HPDE6-E6E7 (cell line): ENCODE measurements at regions not wholly inside any gene's neighbourhood (a gene's known extent, or its start where the extent isn't known, plus 50 kb on each side); places are given as distances from the start of the nearest gene placed in this dataset.

Experiments used
- DNase-seq: peaks from one replicate; pipeline ENCODE4 v3.0.0; 2011; ENCODE audit warnings: missing footprints; ENCODE audit errors: extremely low spot score

DNA sequence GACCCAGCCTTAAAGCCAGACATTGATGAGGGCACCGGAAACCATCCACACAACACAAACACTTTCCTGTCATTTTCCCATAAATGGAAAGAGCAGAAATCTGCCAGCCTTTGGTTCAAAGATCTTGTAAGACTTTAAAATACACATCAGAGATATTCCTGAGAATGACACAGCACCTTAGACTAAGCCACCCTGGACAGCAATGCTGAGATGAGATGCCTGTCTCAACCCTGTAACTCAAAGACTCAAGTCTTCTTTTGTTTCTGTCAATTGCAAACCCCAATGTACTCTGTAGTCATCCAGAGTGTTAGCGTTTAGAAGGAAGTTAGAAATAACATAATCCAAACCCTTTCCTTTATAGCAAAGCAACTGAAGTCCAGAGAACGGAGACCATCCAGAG is 119.2 kb downstream of the CCNA1 start:
- DNase-seq, result no peak

DNA sequence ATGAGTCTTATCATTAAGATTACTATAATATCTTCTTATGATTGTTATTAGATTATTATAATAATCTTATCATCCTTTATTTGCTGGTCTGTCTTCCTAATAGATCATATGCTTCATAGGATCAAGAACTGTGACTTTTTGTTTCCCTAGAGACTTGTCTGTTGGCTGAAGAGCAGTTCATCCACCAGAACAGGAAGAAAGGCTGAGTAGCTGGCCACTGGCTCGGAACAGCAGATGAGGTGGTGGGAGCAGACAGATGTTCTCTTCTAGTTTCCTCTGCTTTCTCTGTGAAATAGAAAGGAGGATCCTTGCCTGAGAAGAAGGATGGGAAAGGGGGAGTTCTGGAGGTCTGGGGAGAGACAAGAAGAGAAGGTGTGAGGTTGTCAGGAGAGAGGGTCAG is 120.0 kb downstream of the CCNA1 start:
- no peak for DNase-seq

DNA sequence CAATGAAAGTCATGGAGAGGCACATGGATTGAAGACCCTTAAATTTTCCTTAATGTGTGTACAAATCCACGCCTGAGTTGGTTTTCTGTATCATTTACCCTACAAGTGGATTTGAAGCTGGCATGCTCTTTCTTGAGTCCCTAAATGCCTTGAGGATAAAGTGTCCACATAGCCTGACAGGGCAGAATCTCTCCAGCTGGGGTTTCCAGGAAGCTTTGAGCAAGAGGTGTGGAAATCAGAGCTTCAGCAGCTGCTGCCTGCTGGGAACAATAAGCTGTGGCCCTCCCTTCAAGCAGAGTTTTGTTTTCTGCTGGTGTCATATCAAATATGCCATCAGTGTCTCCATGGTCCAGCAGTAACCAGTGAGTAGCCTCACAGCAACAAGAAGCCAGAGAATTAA is 120.3 kb upstream of the SERTM1 start:
- DNase-seq, result no peak

DNA sequence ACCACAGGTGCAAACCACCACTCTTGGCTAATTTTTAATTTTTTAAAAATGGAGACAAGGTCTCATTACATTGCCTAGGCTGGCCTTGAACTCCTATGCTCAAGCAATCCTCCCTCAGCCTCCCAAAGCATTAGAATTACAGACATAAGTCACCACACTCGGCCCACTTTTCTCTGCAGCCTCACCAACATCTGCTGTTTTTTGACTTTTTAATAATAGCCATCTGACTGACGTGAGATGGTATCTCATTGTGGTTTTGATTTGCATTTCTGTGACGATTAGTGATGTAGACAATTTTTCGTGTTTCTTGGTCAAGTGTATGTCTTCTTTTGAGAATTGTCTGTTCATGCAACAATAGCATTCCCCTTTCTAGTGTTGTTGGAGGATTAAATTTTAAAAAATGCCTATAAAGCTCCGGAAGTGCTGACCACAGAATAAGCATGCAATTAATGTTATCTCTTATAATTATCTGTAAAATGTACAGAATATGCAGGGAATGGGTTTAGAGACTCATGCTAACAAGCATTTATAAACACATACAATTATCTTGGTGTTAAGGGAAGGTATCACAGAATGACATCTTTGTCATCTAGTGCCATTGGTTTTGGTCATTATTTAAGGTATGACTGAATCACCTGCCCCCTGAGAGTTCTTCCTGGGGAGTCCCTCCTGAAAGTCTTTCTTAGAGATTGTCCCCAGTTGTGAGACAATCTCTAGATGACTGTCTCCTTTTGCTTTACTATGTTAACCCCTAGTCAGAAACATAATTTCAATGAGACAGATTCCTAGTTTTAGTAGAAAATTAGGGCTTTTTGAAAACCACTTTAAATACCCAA is 118.5 kb upstream of the SERTM1 start:
- no peak for DNase-seq

DNA sequence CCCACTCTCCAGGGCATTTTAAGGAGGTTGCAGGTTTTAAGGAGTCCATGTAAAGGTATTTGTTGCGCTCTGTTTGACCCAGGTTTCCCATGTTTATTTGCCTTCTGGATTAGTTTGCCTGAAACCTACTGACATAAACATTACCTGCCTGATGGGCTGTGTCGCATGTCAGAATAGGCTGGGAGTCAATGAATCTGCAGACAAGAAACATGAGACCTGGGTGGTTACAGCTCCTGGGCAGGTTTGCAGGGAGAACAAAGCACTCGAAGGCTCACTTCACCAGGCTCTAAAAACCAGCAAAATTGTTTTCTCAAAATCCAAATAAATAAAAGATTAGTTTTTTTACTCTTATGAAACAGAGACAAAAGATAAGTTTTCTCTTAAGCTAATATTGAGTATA is 114.4 kb upstream of the SERTM1 start:
- DNase-seq, result no peak

DNA sequence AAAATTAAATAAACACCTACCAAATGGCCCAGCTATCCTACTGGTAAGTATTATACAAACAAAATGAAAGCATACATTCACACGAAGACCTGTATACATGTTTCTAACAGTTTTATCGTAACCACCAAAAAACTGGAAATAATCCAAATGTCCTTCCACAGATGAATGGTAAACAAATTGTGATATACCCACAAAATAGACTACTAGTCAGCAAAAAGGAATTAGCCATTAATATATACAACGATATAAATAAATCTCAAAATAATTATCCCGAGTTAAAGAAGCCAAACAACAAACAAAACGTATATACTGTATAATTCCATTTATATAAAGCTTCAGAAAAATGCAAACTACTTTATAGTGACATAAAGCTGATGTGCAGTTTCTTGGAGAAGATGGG is 106.3 kb upstream of the SERTM1 start:
- DNase-seq, result no peak

GRCh38 chr13:36570489-36570888 is 103.3 kb upstream of the SERTM1 start:
- no peak for DNase-seq

GRCh38 chr13:36571444-36571843 is 102.4 kb upstream of the SERTM1 start:
- DNase-seq, result no peak

- no peak for DNase-seq
Measured at GRCh38 chr13:36582977-36583376, 90.8 kb upstream of the SERTM1 start.

- DNase-seq, result no peak
Measured at GRCh38 chr13:36599641-36600040, 74.2 kb upstream of the SERTM1 start.

DNA sequence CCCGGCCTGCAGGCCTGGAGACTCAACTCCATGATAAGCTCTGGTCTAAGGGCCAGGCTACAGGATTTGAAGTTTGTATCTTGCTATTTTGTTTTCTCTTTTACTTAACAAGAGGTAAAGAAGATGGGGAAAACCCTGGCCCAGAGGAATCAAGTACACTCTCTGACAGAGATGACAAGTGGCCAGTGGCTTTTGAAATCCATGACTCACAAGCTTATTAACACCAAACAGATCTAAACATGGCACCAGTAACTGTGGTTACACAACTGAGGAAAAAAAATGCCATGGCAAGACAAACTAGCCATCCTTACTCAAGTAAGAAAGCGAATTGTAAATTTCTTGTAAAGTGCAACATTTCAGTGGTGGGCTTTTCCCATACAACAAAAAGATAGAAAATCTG is 72.6 kb upstream of the SERTM1 start:
- DNase-seq, result no peak

- DNase-seq, result no peak
Measured at GRCh38 chr13:36606060-36606459, 67.8 kb upstream of the SERTM1 start.

GRCh38 chr13:36608474-36608873 is 65.3 kb upstream of the SERTM1 start:
- DNase-seq, result no peak

DNA sequence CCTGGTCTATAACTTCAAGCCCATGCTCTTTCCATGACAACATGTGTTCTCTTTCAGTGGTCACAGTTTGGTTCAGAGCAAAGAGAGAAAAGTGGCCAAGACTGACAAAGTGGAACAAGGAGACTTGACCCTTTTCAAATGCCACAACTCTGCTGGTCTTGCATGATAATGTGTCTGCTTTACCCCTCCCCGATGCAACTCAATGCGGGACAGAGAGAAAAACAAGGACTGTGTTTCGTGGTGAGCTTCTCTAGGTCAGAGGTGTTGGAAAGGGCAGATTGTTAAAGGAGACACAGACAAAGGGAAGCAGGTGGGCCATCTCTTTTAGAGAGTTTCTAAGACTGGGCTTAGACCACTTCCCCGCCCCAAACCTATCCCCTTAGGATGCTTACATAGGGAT is 61.6 kb upstream of the SERTM1 start:
- DNase-seq, result no peak

GRCh38 chr13:36616706-36617105 is 57.1 kb upstream of the SERTM1 start:
- DNase-seq, result no peak

DNA sequence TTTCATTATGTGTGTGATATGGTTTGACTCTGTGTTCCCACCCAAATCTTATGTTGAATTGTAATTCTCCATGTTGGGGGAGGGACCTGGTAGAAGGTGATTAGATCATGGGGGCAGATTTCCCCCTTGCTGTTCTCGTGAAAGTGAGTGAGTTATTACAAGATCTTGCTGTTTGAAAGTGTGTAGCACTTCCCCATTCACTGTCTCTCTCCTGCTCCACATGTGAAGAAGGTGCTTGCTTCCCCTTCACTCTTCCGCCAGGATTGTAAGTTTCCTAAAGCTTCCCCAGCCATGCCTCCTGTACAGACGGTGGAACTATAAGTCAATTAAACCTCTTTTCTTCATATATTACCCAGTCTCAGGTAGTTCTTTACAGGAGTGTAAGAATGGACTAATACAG is 54.3 kb upstream of the SERTM1 start:
- DNase-seq, result no peak
